Cardiac muscle cell (in vitro differentiated cells and primary cell): ENCODE measurements at regions not wholly inside any gene's neighbourhood (a gene's known extent, or its start where the extent isn't known, plus 50 kb on each side); places are given as distances from the start of the nearest gene placed in this dataset.
A peak's percentile ranks its signal among the peaks of the same experiment; 100 is the strongest.

Experiments used
- DNase-seq, 2 donors: peaks; one replicate each; pipeline versions ENCODE4 v3.0.0 to v3.0.0-alpha.2; 2010 to 2017; ENCODE audit warnings: low read depth in 1 of 2, low spot score in 1 of 2
- H3K27ac ChIP-seq: fragments of 200-600 bp; sonication (generic); 2 replicates; pipeline ENCODE4 v1.5.1; 2016
- H3K27me3 ChIP-seq: fragments of 200-600 bp; sonication (generic); 2 replicates; pipeline ENCODE4 v1.6.0; 2016; ENCODE audit warnings: control low read depth
- H3K36me3 ChIP-seq: fragments of 200-600 bp; sonication (generic); 2 replicates; pipeline ENCODE4 v1.5.1; 2016; ENCODE audit warnings: control low read depth
- H3K4me1 ChIP-seq: fragments of 200-600 bp; sonication (generic); 2 replicates; pipeline ENCODE4 v1.8.1; 2017; ENCODE audit warnings: low read depth, mild to moderate bottlenecking, mixed run types
- H3K4me3 ChIP-seq: fragments of 200-600 bp; sonication (generic); 2 replicates; pipeline ENCODE4 v1.5.1; 2016; ENCODE audit warnings: mild to moderate bottlenecking
- H3K9me3 ChIP-seq: fragments of 200-600 bp; sonication (generic); 2 replicates; pipeline ENCODE4 v1.5.1; 2017; ENCODE audit warnings: low read depth, mild to moderate bottlenecking, control low read depth
- TF ChIP-seq, protein P1 (sequence below): IDR thresholded peaks from 2 replicates; pipeline ENCODE4 v1.5.1; 2012; ENCODE audit warnings: low read depth, mild to moderate bottlenecking, low read length

DNA sequence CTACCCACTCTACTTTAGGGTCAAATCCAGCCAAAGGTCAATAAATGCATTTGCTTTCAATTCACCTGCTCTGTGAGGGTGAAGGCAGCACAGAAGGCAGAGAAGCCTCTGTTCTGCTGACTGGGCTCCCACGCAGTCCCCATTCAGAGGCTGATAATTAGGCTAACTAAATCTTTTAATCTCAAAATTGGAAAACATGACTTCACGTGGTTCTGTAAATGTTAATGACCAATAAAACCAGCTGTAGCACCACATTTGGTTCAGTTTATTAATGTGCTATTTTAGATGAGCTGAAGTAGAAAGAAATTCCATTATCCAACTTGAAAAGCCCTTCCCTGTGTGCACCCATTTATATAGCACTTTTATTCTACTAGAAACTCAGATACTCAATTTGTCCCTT lies 310.6 kb downstream of the C1D start:
- Histone ChIP-seq H3K27me3 (no peaks in the 10 kb centered on the region), H3K27ac (no peak overlapping the region), H3K4me3 (no peak overlapping the region), H3K4me1 (no peaks in the 10 kb centered on the region), H3K9me3 (no peaks in the 10 kb centered on the region), H3K36me3 (no peaks in the 10 kb centered on the region)
- TF ChIP-seq, protein P1, sequence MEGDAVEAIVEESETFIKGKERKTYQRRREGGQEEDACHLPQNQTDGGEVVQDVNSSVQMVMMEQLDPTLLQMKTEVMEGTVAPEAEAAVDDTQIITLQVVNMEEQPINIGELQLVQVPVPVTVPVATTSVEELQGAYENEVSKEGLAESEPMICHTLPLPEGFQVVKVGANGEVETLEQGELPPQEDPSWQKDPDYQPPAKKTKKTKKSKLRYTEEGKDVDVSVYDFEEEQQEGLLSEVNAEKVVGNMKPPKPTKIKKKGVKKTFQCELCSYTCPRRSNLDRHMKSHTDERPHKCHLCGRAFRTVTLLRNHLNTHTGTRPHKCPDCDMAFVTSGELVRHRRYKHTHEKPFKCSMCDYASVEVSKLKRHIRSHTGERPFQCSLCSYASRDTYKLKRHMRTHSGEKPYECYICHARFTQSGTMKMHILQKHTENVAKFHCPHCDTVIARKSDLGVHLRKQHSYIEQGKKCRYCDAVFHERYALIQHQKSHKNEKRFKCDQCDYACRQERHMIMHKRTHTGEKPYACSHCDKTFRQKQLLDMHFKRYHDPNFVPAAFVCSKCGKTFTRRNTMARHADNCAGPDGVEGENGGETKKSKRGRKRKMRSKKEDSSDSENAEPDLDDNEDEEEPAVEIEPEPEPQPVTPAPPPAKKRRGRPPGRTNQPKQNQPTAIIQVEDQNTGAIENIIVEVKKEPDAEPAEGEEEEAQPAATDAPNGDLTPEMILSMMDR: no peak
- no peak for DNase-seq

DNA sequence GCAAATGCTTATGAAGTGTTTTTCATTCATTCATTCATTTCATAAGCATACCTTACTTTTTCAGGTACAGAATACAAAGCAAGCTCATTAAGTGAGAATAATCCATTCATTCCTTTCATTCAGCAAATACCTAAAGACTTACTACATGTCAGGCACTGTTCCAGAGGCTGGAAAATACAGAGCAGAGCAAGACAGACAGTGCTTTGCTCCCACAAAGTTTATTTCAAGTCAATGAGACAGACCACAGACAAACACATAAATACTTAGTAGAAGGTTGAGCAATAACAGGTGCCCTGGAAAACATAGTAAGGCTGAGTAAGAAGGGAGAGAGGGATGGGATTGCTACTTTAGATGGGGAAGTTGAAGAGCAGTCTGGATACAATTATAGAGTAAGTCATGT lies 309.8 kb downstream of the C1D start:
- Histone ChIP-seq H3K9me3 (no peaks in the 10 kb centered on the region), H3K27me3 (no peaks in the 10 kb centered on the region), H3K4me3 (no peak overlapping the region), H3K36me3 (no peaks in the 10 kb centered on the region), H3K4me1 (no peaks in the 10 kb centered on the region), H3K27ac (no peak overlapping the region)
- TF ChIP-seq, protein P1: no peak
- DNase-seq: peak in 1 of 2 donors; percentile 42

DNA sequence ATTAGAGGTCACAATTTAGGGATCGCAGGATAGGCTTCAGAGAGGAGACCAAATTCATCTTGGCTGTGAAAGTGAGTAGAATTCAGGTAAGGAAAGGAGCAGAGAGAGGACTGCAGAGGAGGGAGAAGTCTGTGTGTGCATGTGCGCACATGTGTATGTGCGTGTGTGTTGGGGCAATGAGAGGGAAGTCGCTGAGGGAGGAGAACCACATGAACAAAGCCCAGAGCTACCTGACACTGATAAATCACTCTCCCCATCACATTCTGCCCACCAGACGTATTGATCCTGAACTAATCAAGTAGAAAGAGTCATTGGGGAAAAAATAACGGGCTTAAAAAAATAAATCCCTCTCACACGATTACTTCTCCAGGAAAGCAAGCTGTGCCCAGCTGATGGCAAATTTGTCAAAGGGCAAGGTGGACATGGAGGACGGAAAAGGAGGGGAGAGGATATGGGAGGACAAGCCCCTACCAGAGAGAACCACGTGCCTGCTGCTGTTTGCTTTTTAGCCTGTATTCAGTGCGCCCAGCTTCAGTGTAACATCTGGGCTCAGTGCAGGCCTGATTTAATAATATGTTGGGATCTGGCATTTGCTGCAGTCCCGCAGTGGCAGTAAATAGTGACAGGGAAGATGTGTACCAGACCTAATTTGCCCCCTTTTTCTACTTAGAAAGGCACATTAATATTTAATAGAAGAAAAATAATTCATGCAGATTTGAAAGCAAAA lies 307.5 kb downstream of the C1D start:
- H3K27ac ChIP-seq: no peak overlapping the region
- H3K27me3 ChIP-seq: no peaks in the 10 kb centered on the region
- TF ChIP-seq, protein P1: no peak
- H3K4me3 ChIP-seq: no peak overlapping the region
- H3K36me3 ChIP-seq: no peaks in the 10 kb centered on the region
- no peak for DNase-seq
- H3K4me1 ChIP-seq: no peaks in the 10 kb centered on the region
- H3K9me3 ChIP-seq: no peaks in the 10 kb centered on the region

DNA sequence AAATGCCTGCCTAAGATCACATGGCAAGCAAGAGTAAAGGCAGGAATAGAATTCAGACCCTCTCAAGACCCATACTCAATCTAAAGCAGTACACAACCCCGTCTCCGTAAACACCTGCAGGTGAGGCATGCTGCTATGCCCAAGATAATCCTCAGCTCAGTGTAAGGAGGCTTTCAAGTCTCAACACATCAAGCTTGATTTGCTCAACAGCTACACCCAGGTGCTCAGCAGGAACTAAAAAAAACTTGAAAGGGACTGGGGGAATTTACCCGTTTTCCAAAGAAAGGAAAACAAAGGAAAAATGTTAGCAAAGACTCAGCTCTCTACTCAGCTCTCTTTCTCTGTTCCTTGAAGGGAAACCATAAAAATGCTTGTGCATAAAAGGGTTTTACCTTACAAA lies 301.8 kb downstream of the C1D start:
- Histone ChIP-seq H3K36me3 (no peaks in the 10 kb centered on the region), H3K4me1 (no peaks in the 10 kb centered on the region), H3K9me3 (no peaks in the 10 kb centered on the region), H3K4me3 (no peak overlapping the region), H3K27me3 (no peaks in the 10 kb centered on the region), H3K27ac (no peak overlapping the region)
- DNase-seq: no peak
- TF ChIP-seq, protein P1: no peak

DNA sequence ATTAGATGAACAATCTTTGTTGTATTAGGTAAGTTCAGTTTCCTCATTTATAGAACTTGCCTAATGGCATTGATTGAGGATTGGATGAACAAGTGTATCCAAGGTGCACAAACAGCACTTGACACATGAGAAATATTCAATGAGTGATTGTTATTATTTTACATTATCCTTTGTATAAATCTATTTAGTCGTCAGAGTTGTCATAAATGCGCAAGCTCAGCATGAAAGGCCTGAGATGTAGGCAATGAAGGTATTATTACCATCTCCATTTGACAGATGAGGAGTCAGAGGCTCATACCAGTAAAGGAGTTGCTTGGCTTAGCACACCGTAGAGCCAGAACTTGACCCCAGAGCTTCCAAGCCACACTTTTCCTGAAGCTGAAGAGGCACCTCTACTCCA lies 291.4 kb downstream of the C1D start:
- Histone ChIP-seq H3K27me3 (no peaks in the 10 kb centered on the region), H3K36me3 (no peaks in the 10 kb centered on the region), H3K27ac (no peak overlapping the region), H3K4me1 (no peaks in the 10 kb centered on the region), H3K4me3 (no peak overlapping the region), H3K9me3 (no peaks in the 10 kb centered on the region)
- DNase-seq: no peak
- TF ChIP-seq, protein P1: no peak
